ENCODE measurements at regions not wholly inside any gene's neighbourhood (a gene's known extent, or its start where the extent isn't known, plus 50 kb on each side); places are given as distances from the start of the nearest gene placed in this dataset.

DNA sequence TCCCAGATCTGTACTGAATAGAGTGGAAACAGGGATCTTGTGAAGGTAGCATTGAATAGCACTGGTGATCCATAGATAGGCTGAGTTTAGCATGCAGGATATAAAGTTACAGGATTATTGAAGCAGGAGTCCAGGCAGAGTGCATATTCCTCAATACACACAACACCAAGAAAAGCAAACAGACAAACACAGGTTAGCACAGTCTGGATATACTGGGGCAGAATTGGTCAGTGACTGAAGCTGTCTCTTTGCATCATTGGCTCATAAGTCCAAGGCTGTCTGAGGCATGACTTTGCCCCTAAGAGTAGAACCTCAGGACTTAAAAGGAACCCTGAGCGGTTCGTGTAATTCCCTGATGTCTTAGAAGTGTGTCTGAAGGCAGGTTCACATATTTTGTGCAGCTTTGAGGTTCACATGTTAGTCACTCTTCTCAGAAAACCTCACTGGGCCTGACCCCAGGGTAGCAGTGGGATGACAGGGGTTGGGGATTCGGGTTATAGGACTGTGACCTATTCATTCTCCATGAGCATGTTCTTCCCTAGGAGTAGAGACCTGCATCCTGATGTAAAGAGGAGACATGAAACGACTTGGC lies 134.6 kb downstream of the AASDH start:
- Histone ChIP-seq H4K91ac (replicated peaks; ENCODE audit: insufficient read length, low read length) (no peak overlapping the region), H3K9me3 (ENCODE audit: insufficient read depth in 2 of 2, low read depth in 1 of 2, low read length in 1 of 2) (peaks cover 7 to 9% of the 10 kb centered on the region in 2 experiments; a peak in 2 of 4 replicates), H2AFZ (ENCODE audit: low read length) (no peak overlapping the region), H3K36me3 (ENCODE audit: control insufficient read depth in 2 of 4, insufficient read depth in 4 of 4, low read length in 3 of 4) (peaks cover 0 to 7% (median 0%) of the 10 kb centered on the region in 4 experiments; a peak in 1 of 8 replicates), H4K8ac (ENCODE audit: extremely low read depth, insufficient read depth, low read length) (no peak overlapping the region), H3K9ac (replicated peaks in 1 of 4; ENCODE audit: extremely low read depth in 1 of 4, low read depth in 3 of 4, low read length in 3 of 4) (no peak overlapping the region), H2BK5ac (ENCODE audit: low read depth, low read length) (no peak overlapping the region), H3K18ac (ENCODE audit: extremely low read depth, low read length) (no peak overlapping the region), H3K56ac (replicated peaks; ENCODE audit: insufficient read length, low read depth, low read length) (no peak overlapping the region), H2BK20ac (ENCODE audit: low read length) (no peak overlapping the region), H3K27ac (ENCODE audit: low read depth, low read length) (no peak overlapping the region), H3K27me3 (replicated peaks in 1 of 4; ENCODE audit: control insufficient read depth in 3 of 4, extremely low read depth in 1 of 4, insufficient read depth in 3 of 4, low read length in 3 of 4) (no peaks in the 10 kb centered on the region), H2BK120ac (replicated peaks; ENCODE audit: low read depth, low read length) (no peak overlapping the region), H2BK15ac (ENCODE audit: low read length) (no peak overlapping the region; the same call in 1 of the 2 replicates), H3K14ac (ENCODE audit: insufficient read length) (no peak overlapping the region), H4K5ac (ENCODE audit: insufficient read length, low read depth, low read length) (no peak overlapping the region), H3K4me2 (ENCODE audit: insufficient read depth in 1 of 2, low read depth in 2 of 2, low read length in 2 of 2) (no peak overlapping the region), H3K23me2 (ENCODE audit: low read depth, low read length) (no peaks in the 10 kb centered on the region), H3K4ac (replicated peaks; ENCODE audit: insufficient read length, low read depth, low read length) (no peak overlapping the region), H3K23ac (ENCODE audit: insufficient read length) (no peak overlapping the region), H2AK5ac (ENCODE audit: low read depth, low read length) (no peak overlapping the region), H3K79me2 (ENCODE audit: control insufficient read depth in 1 of 2, insufficient read depth in 2 of 2, low read length in 2 of 2) (no peaks in the 10 kb centered on the region), H4K20me1 (replicated peaks in 1 of 2; ENCODE audit: control insufficient read depth in 1 of 2, insufficient read depth in 2 of 2, low read length in 2 of 2) (no peaks in the 10 kb centered on the region), H3K79me1 (ENCODE audit: low read depth, low read length) (no peaks in the 10 kb centered on the region), H3K4me1 (replicated peaks in 1 of 4; ENCODE audit: control insufficient read depth in 3 of 4, insufficient read depth in 4 of 4, low read length in 3 of 4) (no peaks in the 10 kb centered on the region), H2BK12ac (ENCODE audit: low read depth, low read length) (no peak overlapping the region), H3K4me3 (ENCODE audit: extremely low read depth in 1 of 4, insufficient read depth in 2 of 4, low read depth in 3 of 4, low read length in 4 of 4) (no peak overlapping the region)
- 91% methylated on average over 4 of the region's 4 CpGs; no CpG with 5 or more reads in 1 of the 2 experiments for WGBS, 2 experiments (ENCODE audit: extremely low coverage in 1 of 2, insufficient coverage in 1 of 2, insufficient read length in 1 of 2, insufficient replicate concordance in 2 of 2, low coverage in 1 of 2, low lambda C conversion rate in 2 of 2, missing lambda C conversion rate in 1 of 2)
- DNase-seq (ENCODE audit: low read depth in 1 of 2, low spot score in 2 of 2) (no peak), FAIRE-seq (no peak)
- TF ChIP-seq, protein P1, sequence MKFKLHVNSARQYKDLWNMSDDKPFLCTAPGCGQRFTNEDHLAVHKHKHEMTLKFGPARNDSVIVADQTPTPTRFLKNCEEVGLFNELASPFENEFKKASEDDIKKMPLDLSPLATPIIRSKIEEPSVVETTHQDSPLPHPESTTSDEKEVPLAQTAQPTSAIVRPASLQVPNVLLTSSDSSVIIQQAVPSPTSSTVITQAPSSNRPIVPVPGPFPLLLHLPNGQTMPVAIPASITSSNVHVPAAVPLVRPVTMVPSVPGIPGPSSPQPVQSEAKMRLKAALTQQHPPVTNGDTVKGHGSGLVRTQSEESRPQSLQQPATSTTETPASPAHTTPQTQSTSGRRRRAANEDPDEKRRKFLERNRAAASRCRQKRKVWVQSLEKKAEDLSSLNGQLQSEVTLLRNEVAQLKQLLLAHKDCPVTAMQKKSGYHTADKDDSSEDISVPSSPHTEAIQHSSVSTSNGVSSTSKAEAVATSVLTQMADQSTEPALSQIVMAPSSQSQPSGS (IDR thresholded peaks at IDR 0.05; ENCODE audit: low read length) = no peak
- CTCF ChIA-PET (ENCODE audit: partially characterized antibody) = interaction anchor here (1.2 kb wide), 1 partner anchor 16 kb away, joined by 3 read pairs; no protein-coding TSS in a partner anchor
- POLR2A ChIA-PET (ENCODE audit: partially characterized antibody) = no interaction called here
